T-helper 2 cell treated with Interferon-gamma antibody and Interleukin-4, amounts not matched to agents 5 μg/mL and 100 μg/mL, for 36 hours (primary cell): ENCODE measurements at regions not wholly inside any gene's neighbourhood (a gene's known extent, or its start where the extent isn't known, plus 50 kb on each side); places are given as distances from the start of the nearest gene placed in this dataset.
"Not testable (repeated sequence)": the region's sequence is repeated elsewhere in the genome, so short reads cannot be mapped to it uniquely, and the experiment has no call there.

Experiments
- DNase-seq: peaks from one replicate; pipeline ENCODE4 v3.0.0; 2021; ENCODE audit warnings: low spot score
- H3K27ac Mint-ChIP-seq: one replicate; pipeline ENCODE4 v1.8.0; 2021; ENCODE audit warnings: mild to moderate bottlenecking, mixed read lengths
- H3K27me3 Mint-ChIP-seq: one replicate; pipeline ENCODE4 v1.8.0; 2021; ENCODE audit warnings: low read depth, mixed read lengths
- H3K36me3 Mint-ChIP-seq: one replicate; pipeline ENCODE4 v1.8.0; 2021; ENCODE audit warnings: low read depth, mixed read lengths
- H3K4me1 Mint-ChIP-seq: one replicate; pipeline ENCODE4 v1.8.0; 2021; ENCODE audit warnings: low read depth, mixed read lengths
- H3K4me3 Mint-ChIP-seq: one replicate; pipeline ENCODE4 v1.8.0; 2022; ENCODE audit warnings: mild to moderate bottlenecking, moderate library complexity, mixed read lengths
- H3K9me3 Mint-ChIP-seq: one replicate; pipeline ENCODE4 v1.8.0; 2021; ENCODE audit warnings: mixed read lengths

DNA sequence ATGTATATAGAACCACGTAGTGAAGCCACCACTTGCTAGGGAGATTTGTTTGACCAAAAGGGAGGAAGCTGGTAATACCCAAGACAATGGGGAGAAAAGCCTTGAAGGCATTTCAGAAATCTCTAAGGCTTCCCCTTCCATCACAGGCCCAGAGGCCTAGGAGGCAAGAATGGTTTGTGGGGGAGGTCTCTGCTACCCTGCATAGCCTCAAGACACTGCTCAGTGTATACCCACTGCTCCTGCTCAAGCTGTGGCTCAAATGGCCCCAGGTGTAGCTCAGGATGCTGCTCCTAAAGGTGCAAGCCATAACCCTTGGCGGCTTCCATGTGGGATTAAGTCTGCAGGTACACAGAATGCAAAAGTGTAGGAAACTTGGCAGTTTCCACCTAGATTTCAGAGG, 1105.8 kb downstream of the GATA3 start:
- Mint-ChIP-seq H3K4me3 (no peak overlapping the region), H3K27me3 (no peaks in the 10 kb centered on the region), H3K27ac (no peak overlapping the region), H3K9me3 (peaks cover 48% of the 10 kb centered on the region), H3K36me3 (peaks cover 17% of the 10 kb centered on the region), H3K4me1 (peaks cover 14% of the 10 kb centered on the region)
- no peak for DNase-seq

DNA sequence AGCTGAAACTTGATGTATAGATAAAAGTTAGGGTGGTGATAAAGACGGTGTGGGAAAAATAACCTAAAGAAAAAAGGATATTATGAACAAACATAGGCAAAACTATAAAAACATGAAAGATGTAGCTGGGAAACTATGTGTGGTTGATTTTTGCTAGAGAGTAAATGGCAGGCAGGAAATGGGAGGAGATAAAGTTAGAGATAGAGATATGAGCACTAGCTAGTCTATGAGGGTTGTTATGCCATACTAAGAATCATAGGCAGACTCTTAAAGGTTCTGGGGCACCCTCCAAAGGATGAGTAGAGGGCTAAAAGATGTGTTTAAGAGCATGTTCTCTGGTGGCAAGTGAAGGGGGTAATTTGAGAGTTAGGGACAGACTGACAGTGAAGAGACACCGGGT, 1109.2 kb downstream of the GATA3 start:
- Mint-ChIP-seq H3K36me3 (peaks cover 15% of the 10 kb centered on the region), H3K4me1 (peaks cover 30% of the 10 kb centered on the region), H3K27me3 (no peaks in the 10 kb centered on the region), H3K27ac (peak overlapping the region; percentile 9), H3K9me3 (peaks cover 47% of the 10 kb centered on the region), H3K4me3 (peak overlapping the region; percentile 1)
- DNase-seq: no peak

- DNase-seq: no peak
- H3K27me3 Mint-ChIP-seq: no peaks in the 10 kb centered on the region
- H3K9me3 Mint-ChIP-seq: peaks cover 27% of the 10 kb centered on the region
- H3K4me1 Mint-ChIP-seq: peaks cover 30% of the 10 kb centered on the region
- H3K36me3 Mint-ChIP-seq: peaks cover 11% of the 10 kb centered on the region
- H3K27ac Mint-ChIP-seq: no peak overlapping the region
- H3K4me3 Mint-ChIP-seq: peak overlapping the region; percentile 1
Measured at GRCh38 chr10:9166770-9167169, 1112.3 kb downstream of the GATA3 start.

DNA sequence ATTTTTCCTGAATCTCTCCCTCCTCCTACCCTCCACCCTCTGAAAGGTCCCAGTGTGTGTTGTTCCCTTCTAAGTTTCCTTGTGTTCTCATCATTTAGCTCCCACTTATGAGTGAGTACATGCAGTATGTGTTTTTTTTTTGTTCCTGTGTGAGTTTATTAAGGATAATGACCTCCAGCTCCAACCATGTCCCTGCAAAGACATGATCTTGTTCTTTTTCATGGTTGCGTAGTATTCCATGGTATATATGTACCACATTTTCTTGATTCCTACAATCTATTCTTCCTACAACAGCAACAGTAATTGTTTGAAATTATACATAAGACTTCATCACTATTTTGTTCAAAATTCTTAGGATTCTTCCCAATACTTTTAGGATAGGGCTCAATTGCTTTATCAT, 1117.8 kb downstream of the GATA3 start:
- Mint-ChIP-seq H3K36me3 (peaks cover 6% of the 10 kb centered on the region), H3K4me1 (peaks cover 17% of the 10 kb centered on the region), H3K27ac (no peak overlapping the region), H3K27me3 (no peaks in the 10 kb centered on the region), H3K9me3 (peaks cover 21% of the 10 kb centered on the region), H3K4me3 (no peak overlapping the region)
- DNase-seq: no peak

GRCh38 chr10:9175200-9175599, 1120.7 kb downstream of the GATA3 start:
- Mint-ChIP-seq H3K27ac (peak overlapping the region; percentile 90), H3K4me1 (peaks cover 15% of the 10 kb centered on the region), H3K9me3 (peaks cover 21% of the 10 kb centered on the region), H3K27me3 (no peaks in the 10 kb centered on the region), H3K4me3 (peak overlapping the region; percentile 62), H3K36me3 (peaks cover 8% of the 10 kb centered on the region)
- peak; percentile 13 for DNase-seq

- H3K36me3 Mint-ChIP-seq, H3K4me1 Mint-ChIP-seq, H3K27ac Mint-ChIP-seq, H3K27me3 Mint-ChIP-seq, H3K4me3 Mint-ChIP-seq, DNase-seq: not testable (repeated sequence)
- peaks cover 11% of the 10 kb centered on the region for H3K9me3 Mint-ChIP-seq
Measured at GRCh38 chr10:9183197-9183880, 1128.9 kb downstream of the GATA3 start.

- H3K27ac Mint-ChIP-seq: no peak overlapping the region
- peaks cover 2% of the 10 kb centered on the region for H3K4me1 Mint-ChIP-seq
- H3K36me3 Mint-ChIP-seq: no peaks in the 10 kb centered on the region
- no peak for DNase-seq
- no peaks in the 10 kb centered on the region for H3K9me3 Mint-ChIP-seq
- no peaks in the 10 kb centered on the region for H3K27me3 Mint-ChIP-seq
- no peak overlapping the region for H3K4me3 Mint-ChIP-seq
Measured at GRCh38 chr10:9188022-9188810, 1133.7 kb downstream of the GATA3 start.

DNA sequence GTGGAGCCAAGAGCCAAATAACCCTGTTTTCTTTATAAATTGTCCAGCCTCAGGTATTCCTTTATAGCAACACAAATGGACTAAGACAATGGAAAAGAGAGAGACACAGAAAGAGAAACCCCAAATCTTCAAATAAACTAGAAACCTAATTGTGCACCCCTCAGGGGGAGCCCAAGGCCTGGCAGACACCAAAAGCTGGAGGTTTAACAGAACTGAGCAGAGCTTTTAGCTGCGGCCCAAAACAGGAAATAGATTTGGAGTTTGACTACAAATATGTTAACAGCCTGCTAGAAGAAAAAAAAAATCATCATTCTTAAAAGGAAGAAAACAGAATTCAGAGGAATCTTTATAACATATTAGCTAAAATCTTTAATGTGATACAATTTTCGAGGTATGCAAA, 1135.0 kb downstream of the GATA3 start:
- Mint-ChIP-seq H3K4me1 (peaks cover 2% of the 10 kb centered on the region), H3K27me3 (no peaks in the 10 kb centered on the region), H3K36me3 (no peaks in the 10 kb centered on the region), H3K27ac (no peak overlapping the region), H3K4me3 (no peak overlapping the region), H3K9me3 (no peaks in the 10 kb centered on the region)
- DNase-seq: no peak

GRCh38 chr10:9193120-9193519, 1138.6 kb downstream of the GATA3 start:
- Mint-ChIP-seq H3K36me3 (no peaks in the 10 kb centered on the region), H3K9me3 (no peaks in the 10 kb centered on the region), H3K4me3 (no peak overlapping the region), H3K27me3 (no peaks in the 10 kb centered on the region), H3K27ac (no peak overlapping the region), H3K4me1 (peaks cover 2% of the 10 kb centered on the region)
- no peak for DNase-seq

DNA sequence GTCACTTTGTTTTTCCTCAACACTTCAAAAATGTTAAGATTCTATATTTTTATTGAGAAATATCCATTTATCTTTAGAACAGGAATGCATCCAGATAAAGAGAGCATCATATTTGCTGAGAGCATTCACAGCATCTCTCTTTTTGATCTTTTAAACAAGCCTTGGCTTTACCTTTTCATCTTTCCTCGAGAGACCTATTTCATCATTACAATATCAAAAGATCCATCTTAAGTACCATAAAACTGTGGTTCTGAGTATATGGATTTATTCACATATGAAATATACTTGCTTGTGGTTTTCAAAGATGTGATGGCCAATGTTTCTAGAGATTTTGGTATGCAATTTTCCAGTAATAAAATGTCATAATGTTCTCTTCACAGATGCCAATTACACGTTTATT, 1140.9 kb downstream of the GATA3 start:
- Mint-ChIP-seq H3K4me1 (no peaks in the 10 kb centered on the region), H3K27ac (no peak overlapping the region), H3K4me3 (no peak overlapping the region), H3K36me3 (no peaks in the 10 kb centered on the region), H3K27me3 (no peaks in the 10 kb centered on the region), H3K9me3 (no peaks in the 10 kb centered on the region)
- DNase-seq: no peak

- H3K27ac Mint-ChIP-seq: no peak overlapping the region
- no peaks in the 10 kb centered on the region for H3K4me1 Mint-ChIP-seq
- no peaks in the 10 kb centered on the region for H3K9me3 Mint-ChIP-seq
- no peak for DNase-seq
- no peaks in the 10 kb centered on the region for H3K27me3 Mint-ChIP-seq
- no peaks in the 10 kb centered on the region for H3K36me3 Mint-ChIP-seq
- no peak overlapping the region for H3K4me3 Mint-ChIP-seq
Measured at GRCh38 chr10:9198611-9199010, 1144.1 kb downstream of the GATA3 start.

DNA sequence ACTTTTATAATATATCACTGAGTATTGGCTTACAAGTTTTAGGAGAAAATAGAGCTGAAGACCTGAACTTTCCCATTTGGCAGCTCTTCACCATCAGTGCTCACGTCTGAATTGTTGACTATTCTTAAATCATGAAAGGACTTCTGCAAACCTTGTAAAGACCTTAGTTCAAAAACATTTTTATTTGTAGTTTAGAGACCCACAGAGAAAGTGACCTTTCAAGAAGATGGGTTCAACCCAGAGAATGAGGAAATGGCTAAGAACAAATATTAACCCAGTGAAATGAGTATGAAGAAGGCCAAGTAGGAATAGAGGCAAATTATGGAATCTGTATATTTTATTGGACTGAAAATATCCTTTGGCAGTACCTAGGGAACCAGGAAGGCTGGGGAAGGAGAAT, 1151.1 kb downstream of the GATA3 start:
- Mint-ChIP-seq H3K36me3 (no peaks in the 10 kb centered on the region), H3K9me3 (no peaks in the 10 kb centered on the region), H3K4me1 (peaks cover 8% of the 10 kb centered on the region), H3K27me3 (no peaks in the 10 kb centered on the region), H3K4me3 (no peak overlapping the region), H3K27ac (no peak overlapping the region)
- DNase-seq: no peak

DNA sequence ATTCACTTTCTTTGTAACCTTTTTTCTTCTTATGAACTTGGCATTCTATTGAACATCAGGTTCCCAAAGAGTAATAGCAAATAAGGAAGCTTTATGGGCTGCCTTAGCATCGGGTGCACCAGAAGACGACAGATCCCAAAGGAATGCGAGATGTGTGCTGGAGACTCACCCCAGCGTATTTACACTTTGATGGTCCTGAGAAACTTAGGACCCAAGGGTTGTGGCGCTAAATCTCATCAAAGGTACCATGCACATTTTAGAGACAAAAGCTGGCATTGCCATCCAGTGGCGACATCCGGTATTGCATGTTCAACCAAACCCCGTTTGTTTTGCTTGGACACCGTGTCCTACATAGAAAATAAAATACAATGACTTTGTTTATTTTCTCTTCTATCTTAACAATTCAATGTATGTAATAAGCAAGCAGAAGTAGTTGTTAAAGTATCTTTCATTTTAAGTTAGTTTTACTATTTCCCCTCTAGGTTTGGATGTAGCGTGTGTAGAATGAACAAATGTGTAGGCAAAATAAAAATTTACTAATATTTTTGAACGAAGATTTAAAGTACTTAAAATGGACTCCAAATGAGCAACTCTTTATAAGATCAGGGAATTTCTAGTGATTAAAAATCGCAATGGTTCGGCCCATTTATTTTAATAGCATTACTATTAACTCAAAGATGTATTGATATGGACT, 1154.8 kb downstream of the GATA3 start:
- peaks cover 8% of the 10 kb centered on the region for H3K4me1 Mint-ChIP-seq
- no peak overlapping the region for H3K27ac Mint-ChIP-seq
- no peaks in the 10 kb centered on the region for H3K36me3 Mint-ChIP-seq
- peak overlapping the region; percentile 34 for H3K4me3 Mint-ChIP-seq
- peak; percentile 60 for DNase-seq
- H3K9me3 Mint-ChIP-seq: no peaks in the 10 kb centered on the region
- H3K27me3 Mint-ChIP-seq: no peaks in the 10 kb centered on the region

- Mint-ChIP-seq H3K36me3 (no peaks in the 10 kb centered on the region), H3K4me3 (no peak overlapping the region), H3K27me3 (no peaks in the 10 kb centered on the region), H3K4me1 (peaks cover 10% of the 10 kb centered on the region), H3K27ac (no peak overlapping the region), H3K9me3 (no peaks in the 10 kb centered on the region)
- no peak for DNase-seq
Measured at GRCh38 chr10:9211228-9211627, 1156.7 kb downstream of the GATA3 start.
